OCI-LY1 (cell line): ENCODE measurements at regions not wholly inside any gene's neighbourhood (a gene's known extent, or its start where the extent isn't known, plus 50 kb on each side); places are given as distances from the start of the nearest gene placed in this dataset.

Experiments
- H2AFZ ChIP-seq: fragments of 200-600 bp; sonication (generic), shearing (Covaris generic); 2 replicates; pipeline ENCODE4 v1.6.0; 2014; ENCODE audit warnings: antibody characterized with exemption, mild to moderate bottlenecking, low read length
- H3F3A ChIP-seq: fragments of 200-600 bp; sonication (generic), shearing (Covaris generic); 2 replicates; pipeline ENCODE4 v1.6.0; 2014; ENCODE audit warnings: mild to moderate bottlenecking, antibody characterized with exemption, low read length, moderate library complexity; ENCODE audit not compliant: insufficient read depth
- H3K27ac ChIP-seq: fragments of 200-600 bp; sonication (generic); 2 replicates; pipeline ENCODE4 v1.5.1; 2014; ENCODE audit warnings: low read length, mixed run types, mild to moderate bottlenecking, low read depth; ENCODE audit not compliant: poor library complexity, severe bottlenecking
- H3K27me3 ChIP-seq: fragments of 200-600 bp; sonication (generic); 2 replicates; pipeline ENCODE4 v1.6.0; 2014; ENCODE audit warnings: antibody characterized with exemption, mild to moderate bottlenecking, low read length, moderate library complexity; ENCODE audit not compliant: insufficient read depth
- H3K36me3 ChIP-seq: fragments of 200-600 bp; sonication (generic); 2 replicates; pipeline ENCODE4 v1.6.1; 2014; ENCODE audit warnings: mild to moderate bottlenecking, antibody characterized with exemption, low read length, moderate library complexity, mixed read lengths; ENCODE audit not compliant: insufficient read depth
- H3K4me1 ChIP-seq: fragments of 200-600 bp; sonication (generic); 2 replicates; pipeline ENCODE4 v1.5.1; 2014; ENCODE audit warnings: mild to moderate bottlenecking, low read length, moderate library complexity; ENCODE audit not compliant: insufficient read depth, severe bottlenecking
- H3K4me2 ChIP-seq: fragments of 200-600 bp; sonication (generic), shearing (Covaris generic); 2 replicates; pipeline ENCODE4 v1.6.1; 2014; ENCODE audit warnings: low read length
- H3K4me3 ChIP-seq: fragments of 200-600 bp; sonication (generic); 2 replicates; pipeline ENCODE4 v1.5.1; 2014; ENCODE audit warnings: low read length, low read depth, mild to moderate bottlenecking, mixed read lengths; ENCODE audit not compliant: poor library complexity, severe bottlenecking
- H3K79me2 ChIP-seq: fragments of 200-600 bp; shearing (Covaris generic); 2 replicates; pipeline ENCODE4 v1.6.1; 2016; ENCODE audit warnings: mixed run types, low read length, mixed read lengths; ENCODE audit not compliant: insufficient read depth
- H3K9ac ChIP-seq: fragments of 200-600 bp; sonication (generic), shearing (Covaris generic); 2 replicates; pipeline ENCODE4 v1.6.1; 2014; ENCODE audit warnings: mild to moderate bottlenecking, low read length, mixed read lengths
- H3K9me2 ChIP-seq: fragments of 200-600 bp; sonication (generic), shearing (Covaris generic); 2 replicates; pipeline ENCODE4 v1.6.1; 2014; ENCODE audit warnings: low read depth, mild to moderate bottlenecking, low read length, mixed read lengths
- H3K9me3 ChIP-seq: fragments of 200-600 bp; shearing (Covaris generic); 2 replicates; pipeline ENCODE4 v1.6.1; 2014; ENCODE audit warnings: low read length, mixed read lengths
- H4K20me1 ChIP-seq: fragments of 200-600 bp; sonication (generic), shearing (Covaris generic); 2 replicates; pipeline ENCODE4 v1.6.0; 2016; ENCODE audit warnings: mild to moderate bottlenecking, low read length; ENCODE audit not compliant: insufficient read depth
- CTCF ChIP-seq: fragments of 200-600 bp; sonication (generic), shearing (Covaris generic); IDR thresholded peaks from 2 replicates; pipeline ENCODE4 v1.5.1; 2017; ENCODE audit warnings: mild to moderate bottlenecking, antibody characterized with exemption, low read length, moderate library complexity, mixed read lengths
- EZH2 ChIP-seq: fragments of 200-600 bp; sonication (generic), shearing (Covaris generic); IDR thresholded peaks from 2 replicates; pipeline ENCODE4 v1.8.0; 2017; ENCODE audit warnings: borderline replicate concordance, mixed run types, mild to moderate bottlenecking, antibody characterized with exemption, low read length, moderate library complexity, mixed read lengths

DNA sequence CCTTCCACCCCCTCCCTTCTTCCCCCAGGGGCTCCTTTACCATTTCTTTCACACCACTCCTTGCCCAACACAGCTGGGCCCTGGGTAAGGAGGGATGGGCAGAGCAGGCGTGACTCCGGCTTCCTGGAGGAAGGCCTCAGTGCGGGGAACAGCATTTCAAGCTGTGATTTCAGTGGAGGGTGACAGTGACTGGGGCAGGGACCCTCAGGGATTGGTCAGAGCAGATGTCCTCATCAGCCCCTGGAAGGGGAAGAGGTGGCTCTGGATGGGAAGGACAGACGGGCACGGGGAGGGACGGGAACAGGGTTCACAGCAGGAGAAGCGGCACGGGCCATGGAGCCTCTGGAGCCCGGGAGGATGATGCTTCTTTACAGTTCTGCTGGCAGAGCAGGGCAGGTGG is 130.8 kb upstream of the TWIST2 start:
- Histone ChIP-seq H3K27me3 (no peaks in the 10 kb centered on the region), H3K27ac (no peak overlapping the region), H3F3A (no peaks in the 10 kb centered on the region), H3K9ac (no peak overlapping the region), H4K20me1 (no peaks in the 10 kb centered on the region), H2AFZ (no peak overlapping the region), H3K36me3 (no peaks in the 10 kb centered on the region), H3K4me1 (no peaks in the 10 kb centered on the region), H3K79me2 (no peaks in the 10 kb centered on the region), H3K4me2 (no peak overlapping the region), H3K9me2 (no peaks in the 10 kb centered on the region), H3K9me3 (no peaks in the 10 kb centered on the region), H3K4me3 (no peak overlapping the region)
- TF ChIP-seq CTCF (no peak), EZH2 (no peak)

GRCh38 chr2:238719641-238720040 is 128.2 kb upstream of the TWIST2 start:
- Histone ChIP-seq H2AFZ (no peak overlapping the region), H3F3A (no peaks in the 10 kb centered on the region), H3K79me2 (no peaks in the 10 kb centered on the region), H4K20me1 (no peaks in the 10 kb centered on the region), H3K9ac (no peak overlapping the region), H3K27me3 (no peaks in the 10 kb centered on the region), H3K4me1 (no peaks in the 10 kb centered on the region), H3K9me3 (no peaks in the 10 kb centered on the region), H3K27ac (no peak overlapping the region), H3K9me2 (no peaks in the 10 kb centered on the region), H3K4me2 (no peak overlapping the region), H3K36me3 (no peaks in the 10 kb centered on the region), H3K4me3 (no peak overlapping the region)
- TF ChIP-seq EZH2 (no peak), CTCF (no peak)

- Histone ChIP-seq H3K27ac (no peak overlapping the region), H2AFZ (no peak overlapping the region), H3K9ac (no peak overlapping the region), H3K9me3 (no peaks in the 10 kb centered on the region), H3K79me2 (no peaks in the 10 kb centered on the region), H3K4me3 (no peak overlapping the region), H3K4me1 (no peaks in the 10 kb centered on the region), H3K27me3 (no peaks in the 10 kb centered on the region), H4K20me1 (no peaks in the 10 kb centered on the region), H3F3A (no peaks in the 10 kb centered on the region), H3K36me3 (no peaks in the 10 kb centered on the region), H3K9me2 (no peaks in the 10 kb centered on the region), H3K4me2 (no peak overlapping the region)
- TF ChIP-seq CTCF: peak; percentile 90
- TF ChIP-seq EZH2: no peak
Observed at GRCh38 chr2:238720232-238720672, 127.6 kb upstream of the TWIST2 start.
